ENCODE measurements at regions not wholly inside any gene's neighbourhood (a gene's known extent, or its start where the extent isn't known, plus 50 kb on each side); places are given as distances from the start of the nearest gene placed in this dataset.

DNA sequence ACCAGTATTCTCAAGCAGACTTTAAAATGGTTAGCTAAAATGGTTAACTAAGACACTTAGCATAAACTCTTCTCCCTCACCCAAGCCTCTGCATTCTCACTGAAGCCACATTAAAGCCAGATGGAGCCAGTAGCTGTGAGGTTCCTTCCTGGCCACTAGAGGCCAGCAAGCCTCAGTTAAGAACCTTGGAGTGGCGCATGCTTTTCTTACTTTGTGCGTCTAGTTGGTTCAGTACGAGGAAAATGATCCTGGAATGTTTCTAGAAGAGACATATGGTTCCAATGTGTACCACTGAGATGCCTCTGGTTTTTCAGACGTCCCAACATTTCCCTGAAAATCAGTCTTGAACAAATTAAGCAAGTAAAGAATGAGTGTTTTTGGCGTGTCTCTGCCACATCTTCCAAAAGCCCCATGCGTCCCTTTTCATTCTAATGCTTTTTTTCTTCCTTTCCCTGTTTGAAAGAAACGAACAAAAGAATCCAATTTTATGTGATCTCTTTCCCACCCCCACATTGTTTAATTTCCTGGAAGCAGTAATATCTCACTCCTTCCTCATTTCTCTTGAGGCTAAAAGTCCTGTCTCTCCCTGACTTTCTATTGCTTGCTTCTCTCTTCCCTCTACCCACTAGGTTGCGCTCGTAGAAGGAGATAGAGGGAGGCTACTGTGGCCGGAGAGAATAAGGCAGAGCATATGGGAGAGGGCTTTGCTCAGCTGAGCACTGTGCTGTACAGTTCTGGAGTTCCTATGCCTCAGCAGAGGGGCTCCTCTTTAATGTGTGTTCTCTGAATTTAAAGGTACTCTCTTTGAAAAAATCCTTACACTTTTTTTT, 82.9 kb upstream of the TAB3 start:
- intact Hi-C loops (cut with micrococcal nuclease) = loop anchor here (5.0 to 10.0 kb wide), 2 partner anchors 320 to 683 kb away; no protein-coding TSS in a partner anchor
- Histone ChIP-seq H3K27ac (ENCODE audit: low read length in 2 of 2) (no peak overlapping the region), H3K36me3 (replicated peaks in 1 of 2; ENCODE audit: control extremely low read depth in 1 of 2, control insufficient read depth in 1 of 2, extremely low read depth in 1 of 2, insufficient read depth in 2 of 2, low read length in 1 of 2) (no peaks in the 10 kb centered on the region), H3K9me3 (ENCODE audit: control extremely low read depth in 1 of 3, control insufficient read depth in 2 of 3, insufficient read depth in 1 of 3, low read length in 2 of 3) (no peaks in the 10 kb centered on the region), H3K4me1 (ENCODE audit: control insufficient read depth in 2 of 2, insufficient read depth in 2 of 2, low read length in 2 of 2) (no peaks in the 10 kb centered on the region), H3K4me2 (replicated peaks; ENCODE audit: low read depth, low read length, poor library complexity, severe bottlenecking) (peak overlapping the region; percentile 53), H3K9ac (ENCODE audit: low read length) (peak overlapping the region; percentile 12), H4K20me1 (ENCODE audit: control insufficient read depth, insufficient read depth, low read length, poor library complexity, severe bottlenecking) (no peaks in the 10 kb centered on the region), H3K4me3 (ENCODE audit: control extremely low read depth in 1 of 5, extremely low read depth in 1 of 5, insufficient read depth in 1 of 5, low read depth in 2 of 5, low read length in 4 of 5) (peak overlapping the region in 1 of 5 experiments; percentile 3), H3K79me2 (ENCODE audit: control insufficient read depth, insufficient read depth, low read length) (no peaks in the 10 kb centered on the region), H3K27me3 (replicated peaks in 1 of 4; ENCODE audit: control extremely low read depth in 1 of 4, control insufficient read depth in 3 of 4, insufficient read depth in 4 of 4, low read length in 3 of 4) (no peaks in the 10 kb centered on the region), H2AFZ (ENCODE audit: insufficient read depth, low read depth, low read length, poor library complexity, severe bottlenecking) (peak overlapping the region; percentile 63)
- CTCF ChIA-PET = interaction anchor here (0.7 to 1.5 kb wide), 4 partner anchors 9 to 1823 kb away, joined by 3 to 5 read pairs (median 3); no protein-coding TSS in a partner anchor
- Mint-ChIP-seq H3K9me3 (ENCODE audit: insufficient read depth) (no peaks in the 10 kb centered on the region), H3K27ac (no peak overlapping the region), H3K4me3 (peak overlapping the region; percentile 83), H3K4me1 (peaks cover 6% of the 10 kb centered on the region), H3K27me3 (peaks cover 5% of the 10 kb centered on the region)
- WGBS (ENCODE audit: insufficient coverage) = no CpG with 5 or more reads among the region's 10 CpGs
- ATAC-seq (ENCODE audit: low read depth) = no peak
- TF ChIP-seq EZH2 (IDR thresholded peaks at IDR 0.05; ENCODE audit: borderline replicate concordance, insufficient read depth, low read depth, low read length, poor library complexity, severe bottlenecking) = no peak
- TF ChIP-seq, protein P1, sequence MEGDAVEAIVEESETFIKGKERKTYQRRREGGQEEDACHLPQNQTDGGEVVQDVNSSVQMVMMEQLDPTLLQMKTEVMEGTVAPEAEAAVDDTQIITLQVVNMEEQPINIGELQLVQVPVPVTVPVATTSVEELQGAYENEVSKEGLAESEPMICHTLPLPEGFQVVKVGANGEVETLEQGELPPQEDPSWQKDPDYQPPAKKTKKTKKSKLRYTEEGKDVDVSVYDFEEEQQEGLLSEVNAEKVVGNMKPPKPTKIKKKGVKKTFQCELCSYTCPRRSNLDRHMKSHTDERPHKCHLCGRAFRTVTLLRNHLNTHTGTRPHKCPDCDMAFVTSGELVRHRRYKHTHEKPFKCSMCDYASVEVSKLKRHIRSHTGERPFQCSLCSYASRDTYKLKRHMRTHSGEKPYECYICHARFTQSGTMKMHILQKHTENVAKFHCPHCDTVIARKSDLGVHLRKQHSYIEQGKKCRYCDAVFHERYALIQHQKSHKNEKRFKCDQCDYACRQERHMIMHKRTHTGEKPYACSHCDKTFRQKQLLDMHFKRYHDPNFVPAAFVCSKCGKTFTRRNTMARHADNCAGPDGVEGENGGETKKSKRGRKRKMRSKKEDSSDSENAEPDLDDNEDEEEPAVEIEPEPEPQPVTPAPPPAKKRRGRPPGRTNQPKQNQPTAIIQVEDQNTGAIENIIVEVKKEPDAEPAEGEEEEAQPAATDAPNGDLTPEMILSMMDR (IDR thresholded peaks at IDR 0.05) = peak; percentile 64
- peak; percentile 10 for DNase-seq
- POLR2A ChIA-PET = no interaction called here

DNA sequence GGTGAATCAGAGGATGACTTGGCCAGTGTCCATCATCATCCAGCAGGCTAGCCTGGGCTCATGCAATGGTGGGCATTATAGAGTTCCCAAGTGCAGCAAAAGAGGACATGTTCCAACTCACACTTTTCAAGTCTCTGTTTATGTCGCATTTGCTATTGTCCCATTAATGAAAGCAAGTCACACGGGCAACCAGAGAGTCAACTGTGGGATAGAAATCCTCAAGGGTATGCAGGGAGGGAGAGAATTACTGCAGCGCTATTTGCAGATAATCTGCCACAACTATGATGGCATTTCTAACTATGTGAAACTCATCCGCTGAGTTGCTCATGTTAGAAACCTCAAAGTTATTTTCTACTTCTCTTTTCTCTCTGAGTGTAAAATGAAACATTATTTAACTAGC, 78.5 kb upstream of the TAB3 start:
- no peaks in the 10 kb centered on the region for H3K79me2 ChIP-seq (ENCODE audit: control insufficient read depth, insufficient read depth, low read length)

More for the DNA sequence above, 78.5 kb upstream of the TAB3 start:
- Histone ChIP-seq H2AFZ (ENCODE audit: insufficient read depth, low read depth, low read length, poor library complexity, severe bottlenecking) (no peak overlapping the region), H3K27ac (ENCODE audit: low read length in 2 of 2) (no peak overlapping the region), H3K9ac (ENCODE audit: low read length) (no peak overlapping the region), H3K27me3 (replicated peaks in 1 of 4; ENCODE audit: control extremely low read depth in 1 of 4, control insufficient read depth in 3 of 4, insufficient read depth in 4 of 4, low read length in 3 of 4) (no peaks in the 10 kb centered on the region), H4K20me1 (ENCODE audit: control insufficient read depth, insufficient read depth, low read length, poor library complexity, severe bottlenecking) (no peaks in the 10 kb centered on the region), H3K4me1 (ENCODE audit: control insufficient read depth in 2 of 2, insufficient read depth in 2 of 2, low read length in 2 of 2) (no peaks in the 10 kb centered on the region), H3K9me3 (ENCODE audit: control extremely low read depth in 1 of 3, control insufficient read depth in 2 of 3, insufficient read depth in 1 of 3, low read length in 2 of 3) (no peaks in the 10 kb centered on the region), H3K4me3 (ENCODE audit: control extremely low read depth in 1 of 5, extremely low read depth in 1 of 5, insufficient read depth in 1 of 5, low read depth in 2 of 5, low read length in 4 of 5) (no peak overlapping the region), H3K4me2 (replicated peaks; ENCODE audit: low read depth, low read length, poor library complexity, severe bottlenecking) (no peak overlapping the region), H3K36me3 (replicated peaks in 1 of 2; ENCODE audit: control extremely low read depth in 1 of 2, control insufficient read depth in 1 of 2, extremely low read depth in 1 of 2, insufficient read depth in 2 of 2, low read length in 1 of 2) (no peaks in the 10 kb centered on the region)
- intact Hi-C loops (cut with micrococcal nuclease) = no loop called here
- H3K4me1 Mint-ChIP-seq = peaks cover 6% of the 10 kb centered on the region
- DNase-seq = no peak
- TF ChIP-seq EZH2 (IDR thresholded peaks at IDR 0.05; ENCODE audit: borderline replicate concordance, insufficient read depth, low read depth, low read length, poor library complexity, severe bottlenecking) = no peak
- TF ChIP-seq, protein P1 (IDR thresholded peaks at IDR 0.05) = no peak
- ATAC-seq (ENCODE audit: low read depth) = no peak
- no peak overlapping the region for H3K4me3 Mint-ChIP-seq
- ChIA-PET CTCF (interaction anchor here (1.1 kb wide), 1 partner anchor 10 kb away, joined by 3 read pairs; no protein-coding TSS in a partner anchor), POLR2A (no interaction called here)
- H3K27me3 Mint-ChIP-seq = no peaks in the 10 kb centered on the region
- H3K9me3 Mint-ChIP-seq (ENCODE audit: insufficient read depth) = no peaks in the 10 kb centered on the region
- no peak overlapping the region for H3K27ac Mint-ChIP-seq
- whole genome bisulfite sequencing (ENCODE audit: insufficient coverage) = no CpG with 5 or more reads among the region's 4 CpGs
